ENCODE measurements at regions not wholly inside any gene's neighbourhood (a gene's known extent, or its start where the extent isn't known, plus 50 kb on each side); places are given as distances from the start of the nearest gene placed in this dataset.

GRCh38 chr13:103405297-103405696, 339.1 kb upstream of the SLC10A2 start:
- DNase-seq (ENCODE audit: low spot score), result no peak

GRCh38 chr13:103403814-103404213, 337.6 kb upstream of the SLC10A2 start:
- DNase-seq (ENCODE audit: low spot score), result no peak

DNA sequence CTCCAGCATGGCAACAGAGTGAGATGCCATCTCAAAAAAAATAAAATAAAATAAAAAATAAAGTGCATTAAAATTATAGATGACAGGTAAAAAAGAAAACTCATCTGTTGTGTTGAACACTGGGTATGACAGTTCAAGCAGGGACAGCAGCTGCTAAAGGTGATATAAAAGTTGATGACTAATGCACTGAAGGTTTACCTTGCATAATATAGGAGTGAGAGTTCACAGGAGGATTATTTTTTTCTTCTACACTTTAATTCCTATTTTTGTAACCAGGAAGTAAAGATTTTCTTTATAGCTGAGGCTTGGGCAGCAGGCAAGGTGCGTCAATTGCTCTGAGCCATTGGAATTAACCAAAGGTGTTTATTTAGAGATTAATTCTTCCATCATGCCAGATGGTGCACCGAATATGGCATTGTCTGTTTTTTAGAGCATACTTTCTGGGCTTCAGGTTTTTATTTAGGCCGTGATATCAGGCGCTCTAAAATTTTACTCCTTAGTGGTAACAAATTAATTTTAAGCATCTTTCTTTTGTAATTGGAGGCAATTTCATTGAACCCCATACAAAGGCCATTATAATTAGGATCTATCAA, 337.0 kb upstream of the SLC10A2 start:
- no peak for DNase-seq (ENCODE audit: low spot score)

DNA sequence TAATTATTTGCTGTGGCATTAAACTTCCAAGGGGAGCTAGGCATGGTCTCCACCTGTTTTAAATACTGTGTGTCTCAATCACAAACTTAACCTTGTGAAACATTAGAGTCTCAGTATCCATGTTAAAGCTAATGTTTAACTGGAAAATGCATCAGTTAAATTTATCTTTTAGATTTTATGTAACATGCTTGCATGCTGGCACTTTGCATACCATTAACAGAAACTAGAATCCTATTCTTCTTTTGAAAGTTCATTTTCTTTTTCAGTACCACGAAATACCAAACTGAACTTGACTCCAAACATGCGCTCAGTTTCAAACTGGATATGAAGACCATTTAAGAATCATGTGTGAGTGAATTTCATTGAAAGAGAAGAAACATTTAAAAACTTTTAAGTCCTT, 328.9 kb upstream of the SLC10A2 start:
- no peak for DNase-seq (ENCODE audit: low spot score)

GRCh38 chr13:103394618-103395017, 328.4 kb upstream of the SLC10A2 start:
- DNase-seq (ENCODE audit: low spot score), result no peak

DNA sequence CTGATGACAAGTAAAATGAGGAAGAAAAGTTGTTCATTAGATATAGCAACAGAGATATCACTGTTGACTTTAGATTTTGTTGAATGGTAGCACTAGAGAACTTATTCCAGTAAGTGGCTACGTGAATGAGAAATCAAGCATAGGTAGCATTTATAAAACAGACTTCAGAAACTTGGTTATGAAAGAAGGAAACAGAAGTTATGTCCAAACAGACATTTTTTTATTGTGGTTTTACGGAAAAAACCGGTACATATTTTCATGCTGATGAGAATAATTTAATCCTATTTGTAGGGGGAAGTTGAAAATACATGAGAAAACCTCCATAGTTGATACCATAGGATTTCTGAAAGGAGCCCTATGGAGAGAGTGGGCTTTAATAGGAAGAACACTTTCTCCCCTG, 325.7 kb upstream of the SLC10A2 start:
- no peak for DNase-seq (ENCODE audit: low spot score)

DNA sequence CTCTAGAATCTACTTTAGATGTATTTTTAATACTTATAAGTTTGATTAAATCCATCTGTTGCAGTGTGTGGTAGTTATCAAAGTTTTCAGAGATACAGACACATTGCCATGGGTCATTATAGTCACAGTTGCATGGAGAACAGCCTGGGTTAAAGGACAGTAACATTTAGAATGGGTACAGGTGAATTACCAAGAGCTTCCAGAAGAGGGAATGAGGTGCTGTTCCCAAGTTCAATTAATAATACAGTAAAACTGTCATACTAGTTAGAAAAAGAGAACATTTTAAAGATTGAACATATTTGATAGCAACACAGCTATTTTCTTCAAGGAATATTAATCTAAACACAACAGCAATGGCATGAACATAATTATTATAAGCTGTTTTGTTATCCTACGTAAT, 322.6 kb upstream of the SLC10A2 start:
- no peak for DNase-seq (ENCODE audit: low spot score)

DNA sequence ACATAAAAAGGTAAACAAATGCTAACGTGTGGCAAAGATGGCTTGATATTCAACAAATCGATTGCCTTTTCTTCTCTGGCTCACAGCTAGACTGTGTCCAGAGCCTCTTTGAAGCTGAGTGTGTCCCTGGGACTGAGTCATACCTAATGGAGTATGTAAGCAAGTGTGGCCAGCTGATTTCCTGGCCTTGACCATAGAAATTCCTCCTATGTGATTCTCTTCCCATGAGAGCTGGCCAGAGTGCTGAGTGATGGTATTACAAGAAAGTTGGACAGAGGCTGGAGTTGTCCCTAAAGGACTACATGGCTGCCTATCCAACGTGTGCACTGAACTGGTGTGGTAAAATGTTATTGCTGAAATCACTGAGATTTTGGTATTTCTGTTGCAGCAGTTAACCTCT, 320.1 kb upstream of the SLC10A2 start:
- DNase-seq (ENCODE audit: low spot score), result no peak

GRCh38 chr13:103373916-103374315, 307.7 kb upstream of the SLC10A2 start:
- DNase-seq (ENCODE audit: low spot score), result no peak

GRCh38 chr13:103371271-103371670, 305.1 kb upstream of the SLC10A2 start:
- no peak for DNase-seq (ENCODE audit: low spot score)

DNA sequence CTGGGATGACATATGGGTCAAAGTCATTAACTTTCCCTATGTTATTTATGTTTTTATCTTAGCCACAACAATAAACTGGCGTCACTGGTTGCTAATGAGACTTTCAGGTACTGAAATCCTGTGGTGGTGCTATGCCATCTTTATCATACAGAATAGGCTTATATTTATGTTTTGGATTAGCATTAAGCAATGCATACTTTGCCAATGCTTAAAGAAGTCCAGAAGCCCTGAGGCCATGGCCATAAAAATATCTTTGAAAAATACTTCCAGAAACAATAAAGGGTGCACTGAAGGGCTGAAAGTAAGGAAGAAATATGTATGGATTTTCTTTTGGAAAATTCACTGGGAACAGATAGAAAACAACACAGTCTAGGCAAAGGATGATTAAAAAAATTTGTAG, 304.6 kb upstream of the SLC10A2 start:
- DNase-seq (ENCODE audit: low spot score), result no peak

DNA sequence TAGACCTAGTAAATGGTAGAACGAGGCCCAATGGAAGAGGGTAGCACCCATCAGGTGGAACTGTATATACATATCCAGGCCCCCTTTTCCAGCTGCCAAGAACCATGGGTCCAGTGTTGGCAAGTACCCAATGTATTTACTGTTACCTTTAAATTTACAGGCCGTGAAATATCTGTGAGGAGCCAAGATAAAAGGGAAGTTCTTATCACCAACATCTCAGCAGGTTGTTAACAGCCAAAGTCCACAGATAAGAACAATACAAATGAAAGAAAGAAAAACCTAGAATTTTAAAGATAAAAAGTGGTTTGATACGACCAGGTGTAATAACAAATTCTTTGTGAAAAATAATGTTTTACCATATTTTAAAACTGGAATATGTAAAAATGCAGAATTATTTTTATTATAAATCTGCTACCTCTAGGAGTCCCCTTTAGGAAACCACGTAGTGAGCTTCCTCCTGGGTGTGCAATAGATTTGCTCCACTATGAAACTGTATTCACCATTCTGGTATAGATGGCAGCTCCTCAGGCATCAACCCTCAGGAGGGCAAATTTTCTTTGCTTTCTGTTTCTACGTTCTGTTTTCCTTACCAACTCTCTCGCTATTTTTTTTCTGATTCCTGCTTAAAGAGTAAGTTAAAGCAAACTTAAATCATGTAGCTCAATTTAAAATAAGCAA, 292.2 kb upstream of the SLC10A2 start:
- no peak for DNase-seq (ENCODE audit: low spot score)

GRCh38 chr13:103356226-103356864, 290.1 kb upstream of the SLC10A2 start:
- no peak for DNase-seq (ENCODE audit: low spot score)

- DNase-seq (ENCODE audit: low spot score), result no peak
These were observed 288.0 kb upstream of the SLC10A2 start for GRCh38 chr13:103354171-103354570.

GRCh38 chr13:103351035-103351828, 285.0 kb upstream of the SLC10A2 start:
- DNase-seq (ENCODE audit: low spot score), result no peak

- no peak for DNase-seq (ENCODE audit: low spot score)
These were observed 283.9 kb upstream of the SLC10A2 start for GRCh38 chr13:103350147-103350546.

DNA sequence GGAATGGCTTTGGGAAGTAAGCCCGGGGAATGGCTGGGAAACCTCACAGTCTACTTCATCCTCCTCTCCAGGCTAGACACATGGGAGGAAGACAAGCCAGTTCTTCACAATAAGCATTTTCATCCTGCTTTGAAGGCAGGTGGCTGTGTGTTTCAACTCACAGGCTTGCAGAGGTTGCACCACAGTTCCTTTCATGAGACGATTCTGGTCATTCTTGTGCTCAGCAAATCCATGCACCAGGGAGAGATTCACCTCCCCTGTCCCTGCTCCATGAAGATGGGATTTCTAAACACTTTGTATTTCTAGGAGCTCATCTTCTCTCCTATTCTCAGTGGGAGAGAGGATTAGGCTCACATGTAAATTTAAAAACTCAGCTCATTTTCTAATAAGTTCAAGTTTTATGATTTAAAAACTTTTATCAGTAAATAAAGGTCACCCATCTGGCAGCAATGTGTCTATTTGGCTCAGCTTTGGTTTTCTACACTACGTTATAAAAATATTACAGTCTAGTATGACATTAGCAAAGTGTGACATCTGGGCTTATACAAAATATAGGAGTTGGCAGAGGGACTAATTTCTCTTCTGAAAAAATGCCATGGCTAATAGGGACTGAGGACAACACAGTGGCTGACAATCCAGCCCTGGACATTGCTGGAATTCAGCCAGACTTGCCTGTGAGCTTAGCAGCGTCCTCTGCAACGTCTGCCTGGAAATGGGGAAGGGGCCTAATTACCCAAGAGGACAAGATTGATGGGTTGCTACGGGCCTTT, 283.2 kb upstream of the SLC10A2 start:
- no peak for DNase-seq (ENCODE audit: low spot score)

GRCh38 chr13:103335241-103335640, 269.0 kb upstream of the SLC10A2 start:
- DNase-seq (ENCODE audit: low spot score), result no peak

GRCh38 chr13:103331924-103332323, 265.7 kb upstream of the SLC10A2 start:
- no peak for DNase-seq (ENCODE audit: low spot score)

DNA sequence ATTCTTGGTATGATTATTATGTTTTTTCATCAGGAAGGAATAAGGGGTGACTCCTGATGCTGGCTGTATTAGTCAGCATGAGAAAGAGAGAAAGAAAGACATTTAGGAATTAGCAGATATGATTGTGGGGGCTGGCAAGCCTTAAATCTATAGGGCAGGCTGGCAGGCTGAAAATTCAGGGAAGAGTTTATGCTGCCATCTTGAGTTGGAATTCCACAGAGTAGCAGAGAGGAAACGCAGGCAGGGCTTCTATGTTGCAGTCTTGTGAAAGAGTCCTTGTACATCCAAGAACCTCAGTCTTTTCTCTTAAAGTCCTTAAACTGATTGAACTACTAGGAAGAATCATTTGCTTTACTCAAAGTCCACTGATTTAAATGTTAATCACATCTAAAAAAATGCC, 262.7 kb upstream of the SLC10A2 start:
- no peak for DNase-seq (ENCODE audit: low spot score)

- DNase-seq (ENCODE audit: low spot score), result no peak
These were observed 260.1 kb upstream of the SLC10A2 start for GRCh38 chr13:103326326-103326725.

GRCh38 chr13:103325672-103326071, 259.5 kb upstream of the SLC10A2 start:
- no peak for DNase-seq (ENCODE audit: low spot score)
